ENCODE measurements at regions not wholly inside any gene's neighbourhood (a gene's known extent, or its start where the extent isn't known, plus 50 kb on each side); places are given as distances from the start of the nearest gene placed in this dataset.

DNA sequence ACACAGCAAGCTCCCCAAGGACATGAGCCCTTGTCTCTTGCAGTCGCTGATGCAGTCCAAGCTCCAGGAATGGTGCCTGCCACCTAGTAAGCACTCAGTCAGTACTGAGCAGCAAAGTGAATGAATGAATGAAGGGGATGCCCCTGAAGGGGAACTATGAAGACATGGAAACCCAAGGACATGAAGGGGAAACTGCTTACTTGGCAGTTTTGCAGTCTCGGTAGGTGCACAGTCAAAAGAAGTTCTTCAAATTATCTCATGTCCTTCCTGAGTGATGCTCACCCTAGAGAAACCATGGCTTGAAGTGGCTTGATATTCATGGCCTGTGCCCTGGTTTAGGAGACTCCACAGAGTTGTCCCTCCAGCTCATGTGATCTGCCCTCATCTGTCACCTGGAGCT lies 102.1 kb upstream of the DLX2 start:
- DNase-seq = no peak

DNA sequence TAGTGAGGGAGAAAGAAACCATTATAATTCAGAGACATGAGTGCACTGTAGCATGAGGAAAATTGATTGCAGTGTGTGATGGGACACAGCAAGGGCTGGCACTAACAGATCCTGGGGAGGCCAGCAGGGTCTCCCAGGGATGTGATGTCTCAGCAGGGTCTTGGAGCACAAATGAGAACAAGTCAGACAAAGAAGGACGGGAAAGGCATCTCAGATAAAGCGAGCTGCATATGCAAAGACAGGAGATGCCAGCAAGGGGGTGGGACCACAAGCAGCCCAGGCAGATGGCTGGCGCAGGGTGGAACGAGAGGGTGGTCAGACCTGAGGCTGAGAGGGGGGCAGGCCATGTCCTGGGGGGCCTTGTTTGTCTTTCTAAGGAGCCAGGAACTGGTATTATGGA lies 102.6 kb upstream of the DLX2 start:
- DNase-seq = no peak

GRCh38 chr2:172207911-172208310 lies 105.2 kb upstream of the DLX2 start:
- no peak for DNase-seq

DNA sequence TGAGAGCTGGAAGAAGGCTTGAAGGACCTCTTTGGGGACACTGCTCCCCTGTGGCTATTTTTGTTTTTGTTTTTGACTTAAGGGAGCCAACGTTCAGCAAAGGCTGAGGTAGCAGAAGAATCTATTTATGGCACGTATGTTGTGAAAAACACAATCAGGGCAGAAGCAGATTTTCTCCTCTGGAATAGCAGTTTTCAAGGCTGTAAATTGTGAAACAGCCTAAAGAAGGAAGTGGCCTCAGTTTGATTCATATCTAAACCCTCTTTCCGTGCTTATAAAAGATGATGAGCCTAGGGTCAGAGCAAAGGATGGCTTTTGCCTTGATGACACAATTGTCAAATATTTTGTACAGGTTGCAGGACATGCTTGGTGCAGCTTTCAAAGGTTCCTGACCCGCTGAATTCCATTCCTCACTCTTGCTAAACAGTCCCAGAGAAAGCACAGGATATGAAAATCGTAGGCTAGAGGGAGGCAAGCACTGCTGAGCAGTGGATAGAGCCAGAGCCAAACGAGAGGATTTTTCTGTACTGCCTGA lies 106.2 kb upstream of the DLX2 start:
- DNase-seq = no peak

DNA sequence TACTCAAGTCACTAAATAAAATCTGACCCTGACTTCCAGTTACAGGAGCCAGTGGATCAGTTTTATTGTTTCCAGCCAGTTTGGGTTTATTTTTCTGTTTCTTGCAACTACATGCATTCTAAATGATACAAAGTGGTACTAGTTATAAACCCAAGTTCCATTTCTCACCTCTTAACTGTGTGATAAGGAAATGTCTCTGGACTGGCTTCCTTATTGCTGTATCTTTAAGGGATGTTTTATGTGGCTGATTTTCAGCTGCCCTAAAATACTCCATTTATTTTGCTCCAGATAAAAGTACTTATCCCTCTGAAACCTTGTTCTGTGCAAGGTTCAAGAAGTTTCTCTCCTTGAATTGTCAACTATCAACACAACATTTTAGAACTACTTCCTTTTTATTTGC lies 107.9 kb upstream of the DLX2 start:
- DNase-seq = no peak

DNA sequence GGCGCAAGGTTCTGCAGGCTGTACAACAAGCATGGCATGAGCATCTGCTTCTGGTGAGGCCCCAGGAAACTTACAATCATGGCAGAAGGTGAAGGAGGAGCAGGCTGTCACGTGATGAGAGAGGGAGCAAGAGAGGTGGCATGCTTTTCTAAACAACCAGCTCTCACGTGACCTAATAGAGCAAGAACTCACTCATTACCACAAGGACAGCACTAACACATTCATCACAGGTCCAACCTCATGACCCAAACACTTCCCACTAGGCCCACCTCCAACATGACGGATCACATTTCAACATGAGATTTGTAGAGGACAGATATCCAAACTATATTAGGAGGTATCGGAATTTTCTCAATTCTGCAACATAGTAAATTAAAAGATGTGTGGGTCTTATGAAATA lies 108.8 kb upstream of the DLX2 start:
- no peak for DNase-seq

GRCh38 chr2:172213116-172213860 lies 110.6 kb upstream of the DLX2 start:
- no peak for DNase-seq

DNA sequence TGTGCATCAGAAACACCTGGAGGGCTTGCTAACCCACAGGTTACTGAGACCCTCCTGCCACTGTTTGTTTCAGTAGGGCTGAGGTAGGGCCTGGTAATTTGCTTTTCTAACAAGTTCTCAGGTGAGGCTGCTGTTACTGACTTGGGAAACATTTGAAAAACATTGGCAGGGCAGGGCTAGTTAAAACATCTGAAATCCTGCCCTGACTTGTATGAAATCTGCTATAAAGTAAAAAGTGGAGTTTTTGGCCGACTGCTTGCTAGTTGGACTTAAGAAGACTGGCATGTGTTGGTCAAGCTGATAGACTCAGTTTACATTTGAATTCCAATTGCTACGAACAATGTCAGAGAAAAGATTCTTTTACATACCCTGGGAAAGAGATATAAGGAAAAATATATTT lies 111.6 kb upstream of the DLX2 start:
- no peak for DNase-seq

DNA sequence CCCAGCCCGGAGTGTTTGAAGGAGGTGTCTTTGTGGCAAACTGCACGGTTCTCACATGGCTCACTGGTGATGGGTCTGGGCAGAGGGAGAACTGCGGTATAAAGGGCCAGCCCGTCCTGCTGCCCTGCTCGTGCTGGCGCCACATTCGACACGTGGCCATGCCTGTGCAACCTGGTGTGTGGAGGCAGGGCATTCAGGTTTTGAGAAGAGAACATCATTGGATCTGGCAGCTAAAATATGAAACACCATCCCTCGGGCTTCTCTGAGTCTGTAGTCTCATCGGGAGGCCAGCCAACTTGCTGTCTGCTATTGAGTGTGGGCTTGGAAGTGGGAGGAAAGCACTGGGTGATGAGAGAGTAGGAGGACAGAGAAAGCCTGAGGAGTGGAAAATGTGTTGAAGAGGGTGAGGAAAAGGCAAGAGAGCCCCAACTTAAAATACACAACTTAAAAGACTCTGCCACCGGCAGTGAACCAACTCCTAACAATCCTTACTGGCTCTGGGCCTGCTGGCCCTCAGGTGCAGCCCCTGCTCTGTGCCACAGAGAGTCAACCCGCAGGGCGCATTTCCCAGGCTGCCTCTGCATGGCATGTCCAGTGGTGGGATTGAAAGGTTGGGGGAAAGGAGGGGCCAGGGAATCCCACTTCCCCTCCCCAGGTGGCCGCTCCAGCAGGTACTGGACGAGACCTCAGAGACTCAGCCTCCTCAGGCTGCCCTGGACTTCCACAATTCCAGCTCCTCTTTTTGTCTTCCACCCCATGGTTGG lies 112.7 kb upstream of the DLX2 start:
- no peak for DNase-seq

DNA sequence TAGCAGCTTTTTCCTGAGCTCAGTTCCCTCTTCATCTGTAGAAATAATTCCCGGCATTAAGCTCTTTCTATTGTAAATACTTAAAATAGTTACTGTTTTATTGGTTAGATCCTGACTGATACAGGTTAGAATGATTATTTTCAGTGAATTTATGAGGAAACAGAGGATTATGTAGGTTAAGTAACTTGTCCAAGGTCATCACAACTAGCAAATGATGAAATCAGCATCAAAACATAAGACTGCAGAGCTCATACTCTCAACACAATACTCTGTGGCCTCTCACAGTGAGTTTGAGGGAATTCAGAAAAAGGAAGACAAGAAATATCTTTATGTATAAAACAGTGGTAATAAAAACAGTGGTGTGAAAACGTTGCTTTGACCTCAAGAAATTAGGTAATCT lies 113.2 kb upstream of the DLX2 start:
- DNase-seq = no peak

- DNase-seq = no peak
Measured at GRCh38 chr2:172216477-172216876, 113.8 kb upstream of the DLX2 start.

DNA sequence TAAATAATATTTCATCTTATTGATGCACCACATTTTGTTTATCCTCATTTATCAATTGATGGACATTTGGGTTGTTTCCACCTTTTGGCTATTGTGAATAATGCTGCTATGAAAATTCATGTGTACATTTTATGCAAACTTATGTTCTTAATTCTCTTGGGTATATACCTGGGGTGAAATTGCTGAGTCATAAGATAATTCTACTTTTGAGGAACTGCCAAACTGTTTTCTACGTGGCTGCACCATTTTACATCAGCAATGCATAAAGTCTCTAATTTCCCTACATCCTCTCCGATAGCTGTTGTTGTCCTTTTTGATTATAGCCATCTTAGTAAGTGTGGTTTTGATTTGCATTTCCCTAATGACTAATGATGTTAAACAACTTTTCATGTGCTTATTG lies 116.5 kb upstream of the DLX2 start:
- DNase-seq = no peak

GRCh38 chr2:172220121-172220520 lies 117.4 kb upstream of the DLX2 start:
- no peak for DNase-seq

DNA sequence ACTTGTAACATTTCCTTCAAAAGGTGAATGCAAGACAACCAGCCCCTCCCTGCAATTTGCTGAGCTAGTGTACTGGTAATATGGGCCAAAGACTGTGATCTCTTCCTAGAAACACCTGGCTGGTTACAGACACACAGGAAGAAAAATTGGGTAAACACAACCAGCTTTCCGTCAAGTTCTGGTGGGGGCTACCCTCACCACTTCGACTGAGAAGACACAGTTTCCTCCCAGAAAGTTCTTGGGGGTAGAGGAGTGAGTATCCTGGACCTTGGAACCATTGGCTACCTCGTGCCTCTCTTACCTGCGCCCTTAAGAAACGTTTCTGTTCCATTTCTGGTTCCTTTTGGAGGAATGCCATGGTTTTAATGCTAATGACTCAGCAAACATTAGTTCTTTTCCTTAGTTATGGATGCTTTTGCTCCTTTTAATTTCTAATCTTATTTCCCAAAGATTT lies 120.9 kb upstream of the DLX2 start:
- no peak for DNase-seq

DNA sequence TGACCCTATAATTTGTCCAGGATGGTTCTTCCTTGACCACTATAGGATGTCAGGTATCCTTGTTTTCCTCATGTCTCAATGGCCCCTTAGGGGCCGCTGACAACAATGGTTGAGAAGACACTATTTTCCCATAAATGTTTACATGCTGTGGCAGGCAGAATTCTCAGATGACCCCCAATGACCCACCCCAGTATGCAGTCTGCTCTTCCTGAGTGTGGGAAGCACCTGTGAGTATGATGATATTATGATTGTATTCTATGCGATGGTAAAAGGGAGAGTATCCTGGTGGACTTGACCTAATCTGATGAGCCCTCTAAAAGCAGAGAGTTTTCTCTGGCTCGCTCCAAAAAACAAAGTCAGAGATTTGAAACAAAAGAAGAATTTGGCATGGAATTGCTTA lies 123.1 kb upstream of the DLX2 start:
- DNase-seq = no peak

DNA sequence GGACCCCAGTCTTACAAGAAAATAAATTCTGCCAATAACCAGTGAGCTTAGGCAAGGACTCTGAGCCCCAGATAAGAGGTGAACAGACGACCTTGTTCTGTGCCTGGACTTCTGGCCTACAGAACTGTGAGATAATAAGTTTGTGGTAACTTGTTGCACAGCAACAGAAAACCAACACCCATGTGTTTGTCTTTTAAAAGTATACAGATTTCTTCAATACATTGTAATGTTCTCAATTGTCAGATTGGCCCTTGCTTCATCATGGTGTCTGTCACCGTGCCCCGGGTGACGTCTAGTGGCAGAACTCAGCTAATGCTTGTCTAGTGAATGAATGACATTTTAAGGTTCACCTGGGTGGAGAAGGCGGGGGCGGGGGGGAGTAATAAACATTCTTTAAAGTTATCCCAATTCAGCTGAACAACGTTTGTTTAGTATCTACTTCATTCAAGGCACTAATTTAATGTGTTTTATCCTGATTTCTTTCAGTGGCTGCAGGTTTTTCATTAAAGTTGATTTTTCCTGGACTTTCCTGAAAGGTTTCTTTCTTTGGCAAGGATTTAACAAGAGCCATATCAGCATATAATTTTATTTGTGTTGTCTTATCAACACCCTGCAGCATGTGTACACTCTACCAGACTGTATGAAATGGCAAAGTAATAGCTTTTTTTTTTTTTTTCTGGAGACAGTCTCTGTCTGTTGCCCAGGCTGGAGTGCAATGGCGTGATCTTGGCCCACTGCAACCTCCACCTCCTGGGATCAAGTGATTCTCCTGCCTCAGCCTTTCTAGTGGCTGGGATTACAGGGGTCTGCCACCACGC lies 123.8 kb upstream of the DLX2 start:
- DNase-seq = no peak

GRCh38 chr2:172227719-172228118 lies 125.0 kb upstream of the DLX2 start:
- no peak for DNase-seq

DNA sequence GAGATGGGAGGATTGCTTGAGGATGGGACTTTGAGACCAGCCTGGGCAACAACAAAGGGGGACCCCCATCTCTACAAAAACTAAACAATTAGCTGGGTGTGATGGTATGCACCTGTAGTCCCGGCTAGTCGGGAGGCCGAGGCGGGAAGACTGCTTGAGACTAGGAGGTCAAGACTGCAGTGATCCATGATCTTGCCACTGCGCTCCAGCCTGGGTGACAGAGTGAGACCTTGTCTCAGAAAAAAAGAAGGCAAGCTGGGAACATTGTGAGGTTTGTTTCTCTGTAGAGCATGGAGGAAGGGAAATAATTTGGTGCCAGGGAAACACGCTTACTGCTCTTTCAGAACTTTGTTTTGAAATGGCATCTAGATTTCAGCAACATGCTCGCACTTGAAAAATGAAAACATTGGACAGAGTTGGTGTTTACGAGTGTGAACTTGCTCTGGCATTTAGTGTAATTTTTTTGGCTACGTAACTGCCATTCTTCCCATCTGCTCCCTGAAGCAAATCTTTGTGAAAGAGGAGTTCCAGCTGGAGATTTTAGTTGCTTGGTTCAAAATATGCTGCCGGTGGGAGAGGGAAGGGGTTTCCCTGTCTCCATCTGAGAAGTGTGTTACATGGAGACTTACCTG lies 125.6 kb upstream of the DLX2 start:
- no peak for DNase-seq

DNA sequence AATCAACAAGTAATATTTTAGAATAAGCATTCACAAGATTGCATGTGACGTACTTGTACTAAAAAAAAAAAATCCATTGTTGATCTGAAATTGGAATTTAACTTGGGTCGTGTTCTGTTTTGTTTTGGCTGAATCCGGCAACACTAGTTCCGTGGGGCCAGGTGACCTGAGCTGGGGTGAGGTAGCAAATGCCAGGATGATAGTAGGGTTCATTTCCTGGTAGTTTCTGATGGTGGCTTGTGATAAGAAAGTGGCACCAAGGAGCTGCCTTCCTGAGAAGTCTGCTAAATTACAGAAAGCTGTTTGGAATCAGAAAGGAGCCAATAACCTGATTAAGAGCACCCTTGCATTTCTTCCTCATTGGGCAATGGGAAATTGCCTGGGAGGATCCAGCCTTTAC lies 126.4 kb upstream of the DLX2 start:
- DNase-seq = no peak

DNA sequence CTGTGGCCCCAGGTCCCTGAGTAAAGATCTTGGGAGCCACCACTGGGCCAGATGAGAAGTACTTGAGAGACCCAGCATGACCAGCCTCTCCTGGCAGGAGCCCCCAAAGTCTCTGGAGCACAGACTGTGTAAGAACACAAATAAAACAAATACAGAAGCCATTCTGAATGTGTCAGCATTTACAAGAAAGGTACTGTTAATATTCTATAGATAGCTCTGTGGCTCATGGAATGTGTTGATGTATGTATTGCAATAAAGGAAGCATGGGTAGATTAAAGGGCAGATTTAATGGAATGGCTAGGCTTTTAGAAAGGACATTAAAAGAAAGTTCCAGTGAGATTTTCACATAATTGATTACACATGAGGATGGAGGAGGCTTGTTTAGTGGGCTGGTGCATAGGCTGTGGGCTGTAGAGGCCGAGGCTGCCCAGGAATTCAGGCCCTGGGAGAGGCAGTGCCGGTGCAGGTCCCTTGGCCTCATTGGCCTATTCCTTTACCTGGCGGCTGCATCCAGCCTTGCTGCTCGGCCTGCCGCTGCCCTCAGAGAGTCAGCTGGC lies 127.7 kb upstream of the DLX2 start:
- no peak for DNase-seq

DNA sequence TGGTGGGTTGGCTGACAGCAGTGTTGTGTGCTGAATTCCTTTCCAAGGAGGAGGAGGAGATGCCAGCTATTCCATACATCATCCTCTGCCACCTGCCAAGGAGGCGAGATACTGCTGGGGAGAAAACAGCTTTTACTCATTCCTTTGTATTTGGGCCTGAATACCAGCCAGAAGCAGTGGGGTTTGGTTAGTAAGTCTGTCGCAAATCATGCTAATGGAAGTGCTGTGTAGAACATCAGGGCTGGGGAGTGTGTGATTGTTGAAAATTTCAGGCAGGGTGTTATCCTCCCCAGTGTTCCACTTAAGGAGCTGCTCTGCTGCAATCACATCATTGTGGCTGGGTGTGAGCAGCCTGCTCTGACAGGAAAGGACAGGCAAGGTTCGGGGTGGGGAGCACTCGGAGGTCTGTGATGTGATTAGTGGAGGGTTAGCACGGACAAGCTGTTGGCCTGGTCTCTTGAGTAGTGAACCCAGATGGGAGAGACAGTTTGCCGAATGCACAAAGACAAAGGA lies 128.2 kb upstream of the DLX2 start:
- no peak for DNase-seq

GRCh38 chr2:172231508-172231907 lies 128.8 kb upstream of the DLX2 start:
- no peak for DNase-seq

Measured in NCI-H187 (cell line).